GM19372 (cell line): ENCODE measurements at regions not wholly inside any gene's neighbourhood (a gene's known extent, or its start where the extent isn't known, plus 50 kb on each side); places are given as distances from the start of the nearest gene placed in this dataset.

Source experiments
- ATAC-seq: cut with Tn5 transposase; IDR thresholded peaks from one replicate; pipeline ENCODE4 v1.9.1; 2021; ENCODE audit warnings: mild to moderate bottlenecking, low read depth, moderate library complexity; ENCODE audit not compliant: unreplicated experiment

DNA sequence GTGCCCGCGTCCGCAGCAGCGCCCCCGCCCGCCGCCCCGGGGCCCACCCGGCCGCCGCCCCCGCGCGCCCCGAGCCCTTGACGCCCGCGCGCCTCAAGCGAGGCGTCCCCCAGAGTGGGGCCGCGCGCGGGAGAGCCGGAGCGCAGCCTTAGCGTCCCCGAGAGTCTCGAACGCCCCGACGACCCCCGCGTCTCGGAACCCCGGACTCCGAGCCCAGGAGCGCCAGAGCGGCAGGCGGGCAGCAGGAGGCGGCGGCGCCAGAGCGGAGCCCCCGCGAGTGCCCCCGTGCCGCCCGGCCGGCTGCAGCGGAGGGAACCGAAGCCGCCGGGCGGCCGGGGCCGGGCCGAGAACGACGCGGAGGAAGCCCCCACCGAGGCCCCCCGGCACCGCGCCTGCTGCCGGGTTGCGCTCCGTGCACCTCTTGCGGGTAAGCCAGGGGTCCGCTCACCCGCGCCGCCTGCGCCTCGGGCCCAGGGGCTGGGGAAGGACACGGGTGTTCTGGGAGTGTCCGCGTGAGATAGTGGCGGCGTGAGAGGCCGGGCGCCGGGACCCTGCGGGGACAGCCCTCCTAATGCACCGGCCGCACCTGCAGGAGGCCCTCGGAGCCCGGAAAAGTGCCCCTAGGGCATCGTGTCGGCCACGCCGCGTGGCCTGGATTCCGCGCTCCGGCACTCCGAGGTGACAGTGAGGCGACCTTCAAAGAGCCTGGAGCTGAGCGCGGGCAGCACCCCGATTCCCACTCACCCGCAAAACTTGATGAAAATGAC is 52.0 kb upstream of the ULK4 start:
- ATAC-seq = peak; percentile 8

DNA sequence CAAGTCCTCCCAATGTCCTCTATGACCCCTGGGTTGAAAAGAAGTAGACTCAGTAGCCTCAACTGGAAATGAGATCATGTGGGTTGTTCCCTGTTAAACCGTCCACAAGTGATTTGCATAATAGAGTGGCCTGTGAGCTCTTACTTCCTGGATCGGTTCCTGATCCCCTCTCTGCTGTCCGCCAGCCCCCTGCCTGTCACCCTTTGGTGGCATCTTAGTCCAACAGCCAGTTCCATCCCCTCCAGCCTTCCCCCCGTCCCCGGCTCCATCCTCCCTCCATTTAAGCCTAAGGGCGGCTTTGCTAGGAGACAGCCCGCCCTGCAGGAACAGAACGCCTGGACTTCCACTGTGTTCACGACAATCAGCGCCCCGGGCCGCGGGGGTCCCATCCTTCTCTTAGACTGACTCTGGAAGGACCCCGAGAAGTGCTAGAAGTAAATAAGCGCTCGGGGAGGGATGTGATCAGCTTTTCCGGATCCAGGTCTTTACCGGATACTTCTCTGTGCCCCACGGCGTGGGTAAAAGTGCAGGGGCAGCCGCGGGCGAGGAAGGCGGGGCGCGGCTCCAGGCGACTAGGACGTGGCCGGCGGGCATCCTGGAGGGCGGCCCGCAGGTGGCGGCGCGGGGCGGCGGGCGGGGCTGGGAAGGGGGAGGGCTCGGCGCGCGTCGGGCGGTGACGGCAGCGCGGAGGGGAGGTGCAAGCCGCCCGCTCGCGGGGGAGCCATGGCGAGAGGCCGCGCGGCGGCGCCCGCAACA is 51.2 kb upstream of the ULK4 start:
- ATAC-seq = peak; percentile 67

DNA sequence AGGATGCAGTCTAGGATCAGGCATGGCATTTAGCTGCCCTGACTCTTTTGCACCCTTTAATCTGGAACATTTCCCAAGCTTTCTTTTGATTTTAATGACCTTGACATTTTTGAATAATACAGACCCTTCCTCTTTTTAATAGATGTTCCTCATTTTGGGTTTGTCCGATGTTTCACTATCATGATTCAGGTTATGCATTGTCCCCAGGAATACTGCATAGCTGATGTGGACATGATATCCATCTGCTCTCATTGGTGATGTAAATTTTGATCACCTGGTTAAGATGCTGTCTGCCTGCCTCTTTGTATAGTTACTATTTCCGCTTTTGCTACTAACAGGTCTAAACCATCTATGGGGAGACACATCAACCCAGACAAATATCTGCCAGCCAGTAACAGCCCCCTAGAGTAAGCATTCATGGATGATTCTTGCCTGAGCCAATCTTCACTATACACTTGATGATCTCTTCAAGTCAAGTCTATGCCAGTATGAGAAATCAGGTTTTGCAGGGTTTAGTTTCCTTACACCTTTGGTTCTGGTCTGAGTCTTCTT is 50.6 kb upstream of the ULK4 start:
- ATAC-seq = peak; percentile 28
